Vagina (tissue), 2 donors: ENCODE measurements at regions not wholly inside any gene's neighbourhood (a gene's known extent, or its start where the extent isn't known, plus 50 kb on each side); places are given as distances from the start of the nearest gene placed in this dataset.
"Not testable (repeated sequence)": the region's sequence is repeated elsewhere in the genome, so short reads cannot be mapped to it uniquely, and the experiment has no call there.

Source experiments
- DNase-seq, 2 donors: peaks; one replicate each; pipeline ENCODE4 v3.0.0-alpha.2; 2017; ENCODE audit errors: extremely low spot score in 2 of 2
- H3K27ac ChIP-seq: fragments of 200-600 bp; sonication (generic); one replicate; pipeline ENCODE4 v1.5.1; 2019
- H3K27me3 ChIP-seq: fragments of 200-600 bp; sonication (generic); one replicate; pipeline ENCODE4 v1.5.1; 2019
- H3K36me3 ChIP-seq, 2 donors: fragments of 200-600 bp; sonication (generic); one replicate each; pipeline ENCODE4 v1.5.1; 2017 to 2019
- H3K4me1 ChIP-seq: fragments of 200-600 bp; sonication (generic); one replicate; pipeline ENCODE4 v1.5.1; 2019
- H3K4me3 ChIP-seq, 2 donors: fragments of 200-600 bp; sonication (generic); 1 replicate in 1 of 2; 2 replicates in 1 of 2; pipeline ENCODE4 v1.5.1; 2016 to 2019
- H3K9me3 ChIP-seq: fragments of 200-600 bp; sonication (generic); one replicate; pipeline ENCODE4 v1.5.1; 2019
- POLR2A ChIP-seq, 2 donors: fragments of 450-650 bp; IDR thresholded peaks; one replicate each; pipeline ENCODE4 v1.6.1; 2017; ENCODE audit warnings: antibody characterized with exemption in 2 of 2, mild to moderate bottlenecking in 2 of 2, moderate library complexity in 2 of 2
- POLR2AphosphoS5 ChIP-seq, 2 donors: sonication (generic); formaldehyde crosslinking; IDR thresholded peaks; one replicate each; pipeline ENCODE4 v1.9.0; 2017; ENCODE audit warnings: antibody characterized with exemption in 2 of 2, mild to moderate bottlenecking in 2 of 2, low read depth in 1 of 2; ENCODE audit not compliant: insufficient read depth in 1 of 2
- intact Hi-C: fragments of 100-400 bp; cut with DNase I; formaldehyde crosslinking; loops from one replicate; pipeline ENCODE4 v1.15.1; 2023
- TF ChIP-seq, protein P1 (sequence below), 3 experiments: fragments of 450-650 bp in 2 of 3; fragments of 200-600 bp in 1 of 3; sonication (generic) in 1 of 3; IDR thresholded peaks; one replicate each; pipeline ENCODE4 v1.5.1; 2017 to 2019; ENCODE audit warnings: antibody characterized with exemption in 3 of 3, mild to moderate bottlenecking in 2 of 3, moderate library complexity in 2 of 3

DNA sequence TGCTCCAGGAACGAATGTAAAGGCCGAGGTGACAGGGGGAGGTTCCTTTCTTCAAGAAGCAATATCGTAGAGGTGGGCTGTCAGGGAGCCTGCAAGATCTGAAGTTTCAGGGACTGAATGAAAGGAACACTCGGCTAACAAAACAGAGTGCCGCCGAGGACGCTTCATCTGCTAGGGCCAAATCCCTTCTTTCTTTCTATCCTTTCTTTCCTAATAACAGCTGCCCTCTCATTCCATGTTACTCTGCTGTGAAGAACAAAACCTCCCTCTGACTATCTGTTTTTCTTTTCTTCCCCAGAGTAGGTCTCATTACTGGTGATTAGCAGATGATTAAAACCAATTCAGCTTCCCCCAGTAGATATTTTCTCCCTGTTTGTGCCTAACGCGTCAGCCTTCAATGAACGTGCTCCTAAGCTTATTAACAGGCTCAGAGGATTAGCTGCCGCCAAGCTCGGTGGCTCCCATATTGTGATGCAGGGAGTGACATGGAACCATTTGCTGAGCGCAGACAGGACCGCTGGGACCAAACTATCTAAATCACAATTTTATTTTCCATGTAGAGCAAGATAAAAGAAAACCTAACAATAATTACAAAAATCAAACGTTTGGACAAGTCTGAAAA is 414.6 kb downstream of the TMEM182 start:
- no peak overlapping the region for H3K27ac ChIP-seq
- H3K4me1 ChIP-seq, result no peaks in the 10 kb centered on the region
- no peaks in the 10 kb centered on the region for H3K36me3 ChIP-seq
- H3K27me3 ChIP-seq, result no peaks in the 10 kb centered on the region
- DNase-seq, result no peak
- no peaks in the 10 kb centered on the region for H3K9me3 ChIP-seq
- H3K4me3 ChIP-seq, result no peak overlapping the region
- intact Hi-C loops, result no loop called here
- TF ChIP-seq POLR2AphosphoS5 (IDR thresholded peaks at IDR 0.05; ENCODE audit: insufficient read depth in 1 of 2, low read depth in 1 of 2) (no peak), POLR2A (IDR thresholded peaks at IDR 0.05) (no peak)
- TF ChIP-seq, protein P1, sequence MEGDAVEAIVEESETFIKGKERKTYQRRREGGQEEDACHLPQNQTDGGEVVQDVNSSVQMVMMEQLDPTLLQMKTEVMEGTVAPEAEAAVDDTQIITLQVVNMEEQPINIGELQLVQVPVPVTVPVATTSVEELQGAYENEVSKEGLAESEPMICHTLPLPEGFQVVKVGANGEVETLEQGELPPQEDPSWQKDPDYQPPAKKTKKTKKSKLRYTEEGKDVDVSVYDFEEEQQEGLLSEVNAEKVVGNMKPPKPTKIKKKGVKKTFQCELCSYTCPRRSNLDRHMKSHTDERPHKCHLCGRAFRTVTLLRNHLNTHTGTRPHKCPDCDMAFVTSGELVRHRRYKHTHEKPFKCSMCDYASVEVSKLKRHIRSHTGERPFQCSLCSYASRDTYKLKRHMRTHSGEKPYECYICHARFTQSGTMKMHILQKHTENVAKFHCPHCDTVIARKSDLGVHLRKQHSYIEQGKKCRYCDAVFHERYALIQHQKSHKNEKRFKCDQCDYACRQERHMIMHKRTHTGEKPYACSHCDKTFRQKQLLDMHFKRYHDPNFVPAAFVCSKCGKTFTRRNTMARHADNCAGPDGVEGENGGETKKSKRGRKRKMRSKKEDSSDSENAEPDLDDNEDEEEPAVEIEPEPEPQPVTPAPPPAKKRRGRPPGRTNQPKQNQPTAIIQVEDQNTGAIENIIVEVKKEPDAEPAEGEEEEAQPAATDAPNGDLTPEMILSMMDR (IDR thresholded peaks at IDR 0.05), result no peak

DNA sequence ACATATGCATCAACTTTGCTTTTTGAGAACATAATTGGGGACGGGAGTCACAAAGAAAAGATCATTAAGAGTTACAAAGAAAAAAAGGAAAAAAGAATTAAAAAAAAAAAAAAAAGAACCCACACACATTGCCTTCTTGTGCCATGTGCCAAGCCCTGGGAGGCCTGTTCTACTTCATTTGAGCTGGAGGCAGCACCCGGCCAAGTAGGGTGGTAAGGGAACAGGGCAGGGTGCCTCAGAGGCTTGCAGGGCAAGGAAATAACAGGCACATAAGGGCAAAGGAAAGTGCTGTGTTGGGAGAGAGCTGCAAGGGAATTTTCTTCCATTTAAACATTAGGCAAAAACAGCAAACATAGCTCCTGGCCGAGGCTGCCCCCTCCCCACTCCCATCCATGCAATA is 418.0 kb downstream of the TMEM182 start:
- no peaks in the 10 kb centered on the region for H3K9me3 ChIP-seq
- no peaks in the 10 kb centered on the region for H3K27me3 ChIP-seq
- no peak overlapping the region for H3K4me3 ChIP-seq
- no peak for DNase-seq
- no peak for TF ChIP-seq POLR2AphosphoS5 (IDR thresholded peaks at IDR 0.05; ENCODE audit: insufficient read depth in 1 of 2, low read depth in 1 of 2)
- TF ChIP-seq, protein P1 (IDR thresholded peaks at IDR 0.05), result no peak
- TF ChIP-seq POLR2A (IDR thresholded peaks at IDR 0.05), result no peak
- no peaks in the 10 kb centered on the region for H3K4me1 ChIP-seq
- H3K27ac ChIP-seq, result no peak overlapping the region
- H3K36me3 ChIP-seq, result no peaks in the 10 kb centered on the region
- intact Hi-C loops, result no loop called here

DNA sequence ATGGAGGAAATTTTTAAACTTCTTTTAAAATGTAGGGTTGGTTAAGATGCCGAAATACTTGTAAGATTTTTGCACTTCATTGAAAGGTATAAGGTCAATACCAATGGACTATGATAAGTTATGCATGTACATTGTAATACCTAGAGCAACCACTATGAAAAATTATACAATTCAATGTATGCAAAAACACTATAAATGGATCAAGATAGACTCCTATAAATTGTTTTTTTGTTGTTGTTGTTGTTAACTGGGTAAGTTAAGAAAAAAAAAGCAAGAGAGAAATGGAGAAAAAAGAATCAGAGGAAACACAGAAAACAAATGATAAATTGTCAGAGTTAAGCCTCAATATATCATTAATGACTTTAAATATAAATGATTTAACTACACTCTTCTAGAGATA is 421.2 kb downstream of the TMEM182 start:
- intact Hi-C loops, result no loop called here
- no peak for TF ChIP-seq POLR2AphosphoS5 (IDR thresholded peaks at IDR 0.05; ENCODE audit: insufficient read depth in 1 of 2, low read depth in 1 of 2)
- TF ChIP-seq, protein P1 (IDR thresholded peaks at IDR 0.05), result no peak

DNA sequence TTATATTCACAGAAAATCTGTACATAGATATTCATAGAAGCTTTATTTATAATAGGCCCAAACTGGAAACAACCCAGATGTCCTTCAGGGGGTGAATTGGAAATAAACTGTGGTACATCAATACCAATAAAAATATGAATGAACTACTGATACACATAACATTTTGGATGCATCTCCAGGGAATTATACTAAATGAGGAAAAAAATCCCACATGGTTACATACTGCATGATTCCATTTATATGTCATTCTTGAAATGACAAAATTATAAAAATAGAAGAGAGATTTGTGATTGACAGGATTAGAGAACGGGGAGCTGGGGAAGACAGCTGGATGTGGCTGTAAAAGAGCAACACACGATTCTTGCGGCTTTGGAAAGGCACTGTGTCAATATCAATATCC is 435.0 kb downstream of the TMEM182 start:
- DNase-seq, result no peak
- H3K4me1 ChIP-seq, result no peaks in the 10 kb centered on the region
- no peaks in the 10 kb centered on the region for H3K9me3 ChIP-seq
- H3K4me3 ChIP-seq, result no peak overlapping the region
- TF ChIP-seq, protein P1 (IDR thresholded peaks at IDR 0.05), result no peak
- TF ChIP-seq POLR2A (IDR thresholded peaks at IDR 0.05), result no peak
- TF ChIP-seq POLR2AphosphoS5 (IDR thresholded peaks at IDR 0.05; ENCODE audit: insufficient read depth in 1 of 2, low read depth in 1 of 2), result no peak
- no peaks in the 10 kb centered on the region for H3K36me3 ChIP-seq
- H3K27me3 ChIP-seq, result no peaks in the 10 kb centered on the region
- intact Hi-C loops, result no loop called here
- H3K27ac ChIP-seq, result no peak overlapping the region

More for the DNA sequence above, 421.2 kb downstream of the TMEM182 start:
- H3K4me1 ChIP-seq, result no peaks in the 10 kb centered on the region
- H3K27ac ChIP-seq, result no peak overlapping the region
- no peaks in the 10 kb centered on the region for H3K9me3 ChIP-seq
- H3K27me3 ChIP-seq, result no peaks in the 10 kb centered on the region
- no peak for DNase-seq
- H3K4me3 ChIP-seq, result no peak overlapping the region
- H3K36me3 ChIP-seq, result no peaks in the 10 kb centered on the region

DNA sequence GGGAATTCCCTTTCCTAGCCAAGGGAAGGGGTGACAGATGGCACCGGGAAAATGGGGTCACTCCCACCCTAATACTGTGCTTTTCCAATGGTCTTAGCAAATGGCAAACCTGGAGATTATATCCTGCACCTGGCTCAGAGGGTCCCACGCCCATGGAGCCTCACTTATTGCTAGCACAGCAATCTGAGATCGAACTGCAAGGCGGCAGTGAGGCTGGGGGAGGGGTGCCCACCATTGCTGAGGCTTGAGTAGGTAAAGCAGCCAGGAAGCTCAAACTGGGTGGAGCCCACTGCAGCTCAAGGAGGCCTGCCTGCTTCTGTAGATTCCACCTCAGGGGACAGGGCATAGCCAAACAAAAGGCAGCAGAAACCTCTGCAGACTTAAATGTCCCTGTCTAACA is 438.9 kb downstream of the TMEM182 start:
- H3K4me3 ChIP-seq, H3K36me3 ChIP-seq, intact Hi-C loops, H3K4me1 ChIP-seq, DNase-seq, H3K9me3 ChIP-seq, H3K27ac ChIP-seq, H3K27me3 ChIP-seq: not testable (repeated sequence)
